SK-N-SH (cell line): ENCODE measurements at regions not wholly inside any gene's neighbourhood (a gene's known extent, or its start where the extent isn't known, plus 50 kb on each side); places are given as distances from the start of the nearest gene placed in this dataset.

Experiments used
- CTCF ChIA-PET: fragments of 300-600, 350-600 bp; formaldehyde crosslinking; extraction: SDS; loops from one replicate; lab custom pipeline; 2021; lab: Yijun Ruan, JAX
- POLR2A ChIA-PET: fragments of 350-600 bp; sonication (Branson Sonifier 250); formaldehyde crosslinking; extraction: SDS; loops from one replicate; lab custom pipeline; 2020; ENCODE audit warnings: antibody characterized with exemption, inconsistent platforms; lab: Yijun Ruan, JAX
- DNase-seq: peaks from one replicate; pipeline ENCODE4 v3.0.0; 2012
- H2AFZ ChIP-seq: fragments of 200-600 bp; sonication (generic); 2 replicates; pipeline ENCODE4 v1.8.1; 2016; ENCODE audit warnings: antibody characterized with exemption, mild to moderate bottlenecking, low read depth
- H3F3A ChIP-seq: fragments of 200-600 bp; sonication (generic); replicated peaks from 2 replicates; pipeline ENCODE3; 2016; ENCODE audit warnings: antibody characterized with exemption, mild to moderate bottlenecking; ENCODE audit not compliant: insufficient read depth
- H3K27ac ChIP-seq, 2 experiments: fragments of 200-500 bp in 1 of 2; fragments of 200-600 bp in 1 of 2; sonication (Bioruptor generic) in 1 of 2; sonication (generic), shearing (Covaris generic) in 1 of 2; 2 replicates each; pipeline versions ENCODE4 v1.5.1 to v1.6.1; 2014 to 2016; ENCODE audit warnings: low read depth in 2 of 2, inconsistent platforms in 1 of 2, low read length in 1 of 2, mild to moderate bottlenecking in 1 of 2, mixed read lengths in 1 of 2
- H3K27me3 ChIP-seq: fragments of 200-600 bp; sonication (generic), shearing (Covaris generic); 2 replicates; pipeline ENCODE4 v1.6.1; 2016; ENCODE audit warnings: mixed run types; ENCODE audit not compliant: insufficient read depth
- H3K36me3 ChIP-seq, 2 experiments: fragments of 200-500 bp in 1 of 2; fragments of 200-600 bp in 1 of 2; sonication (Bioruptor generic) in 1 of 2; sonication (generic) in 1 of 2; replicated peaks in 1 of 2; 2 replicates each; pipeline versions ENCODE3 to v1.5.1; 2014 to 2016; ENCODE audit warnings: low read length in 1 of 2, mild to moderate bottlenecking in 1 of 2; ENCODE audit not compliant: insufficient read depth in 2 of 2, control insufficient read depth in 1 of 2
- H3K4me1 ChIP-seq, 2 experiments: fragments of 200-500 bp in 1 of 2; fragments of 200-600 bp in 1 of 2; sonication (Bioruptor generic) in 1 of 2; sonication (generic), shearing (Covaris generic) in 1 of 2; 2 replicates each; pipeline versions ENCODE4 v1.5.1 to v1.6.1; 2014 to 2016; ENCODE audit warnings: low read depth in 1 of 2, low read length in 1 of 2, mixed run types in 1 of 2; ENCODE audit not compliant: insufficient read depth in 2 of 2, control insufficient read depth in 1 of 2
- H3K4me2 ChIP-seq: fragments of 200-600 bp; sonication (generic), shearing (Covaris generic); 2 replicates; pipeline ENCODE4 v1.6.1; 2017; ENCODE audit warnings: mixed run types
- H3K4me3 ChIP-seq, 2 experiments: fragments of 200-500 bp in 1 of 2; fragments of 200-600 bp in 1 of 2; sonication (Bioruptor generic) in 1 of 2; sonication (generic), shearing (Covaris generic) in 1 of 2; 2 replicates each; pipeline versions ENCODE4 v1.5.1 to v1.8.1; 2014 to 2016; ENCODE audit warnings: low read depth in 2 of 2, inconsistent platforms in 1 of 2, low read length in 1 of 2, mild to moderate bottlenecking in 1 of 2, mixed read lengths in 1 of 2, moderate library complexity in 1 of 2
- H3K79me2 ChIP-seq: fragments of 200-600 bp; sonication (generic); 2 replicates; pipeline ENCODE4 v1.8.1; 2017; ENCODE audit warnings: mild to moderate bottlenecking; ENCODE audit not compliant: insufficient read depth
- H3K9ac ChIP-seq: fragments of 200-600 bp; sonication (generic); 2 replicates; pipeline ENCODE4 v1.6.1; 2017; ENCODE audit warnings: mixed run types
- H3K9me2 ChIP-seq: fragments of 200-600 bp; sonication (generic); 2 replicates; pipeline ENCODE4 v1.6.1; 2017; ENCODE audit warnings: mixed run types
- H3K9me3 ChIP-seq: fragments of 200-600 bp; sonication (generic); 2 replicates; pipeline ENCODE4 v1.6.1; 2017; ENCODE audit warnings: mixed run types, mild to moderate bottlenecking, moderate library complexity
- H4K20me1 ChIP-seq: fragments of 200-600 bp; sonication (generic); 2 replicates; pipeline ENCODE4 v1.6.1; 2017; ENCODE audit warnings: mild to moderate bottlenecking, mixed run types; ENCODE audit not compliant: insufficient read depth
- CHD2 ChIP-seq: fragments of 150-350 bp; IDR thresholded peaks from 2 replicates; pipeline ENCODE4 v1.6.1; 2018; ENCODE audit warnings: low read length; ENCODE audit not compliant: partially characterized antibody
- CTCF ChIP-seq: fragments of 200-600 bp; sonication (generic); IDR thresholded peaks from 2 replicates; pipeline ENCODE4 v1.6.1; 2017; ENCODE audit warnings: antibody characterized with exemption, mild to moderate bottlenecking, moderate library complexity
- EP300 ChIP-seq, 2 experiments: IDR thresholded peaks; 2 replicates each; pipeline versions ENCODE4 v1.4.0 to v1.6.1; 2012; ENCODE audit warnings: borderline replicate concordance in 1 of 2, low read depth in 1 of 2, low read length in 1 of 2
- FOXM1 ChIP-seq: IDR thresholded peaks from 2 replicates; pipeline ENCODE4 v1.4.0; 2012; ENCODE audit warnings: low read depth, mild to moderate bottlenecking
- GABPA ChIP-seq: IDR thresholded peaks from 2 replicates; pipeline ENCODE4 v1.4.0; 2012; ENCODE audit warnings: low read depth, mild to moderate bottlenecking
- GATA2 ChIP-seq: sonication (generic); formaldehyde crosslinking; IDR thresholded peaks from 2 replicates; pipeline ENCODE4 v1.5.0; 2020; ENCODE audit warnings: mild to moderate bottlenecking, missing genetic modification reagents
- MAX ChIP-seq: IDR thresholded peaks from 2 replicates; pipeline ENCODE4 v1.4.0; 2012; ENCODE audit warnings: low read depth
- NFIC ChIP-seq: IDR thresholded peaks from 2 replicates; pipeline ENCODE4 v1.4.0; 2012; ENCODE audit warnings: borderline replicate concordance
- NRF1 ChIP-seq: IDR thresholded peaks from 2 replicates; pipeline ENCODE4 v1.6.1; 2012; ENCODE audit warnings: low read depth, mild to moderate bottlenecking, low read length
- PBX3 ChIP-seq: IDR thresholded peaks from 2 replicates; pipeline ENCODE4; 2012
- RCOR1 ChIP-seq: fragments of 150-350 bp; IDR thresholded peaks from 2 replicates; pipeline ENCODE4 v1.6.1; 2017; ENCODE audit warnings: antibody characterized with exemption, low read length
- RFX5 ChIP-seq: IDR thresholded peaks from 2 replicates; pipeline ENCODE4 v1.6.1; 2012; ENCODE audit warnings: mild to moderate bottlenecking, improper control_type of control experiment, low read length
- RXRA ChIP-seq: IDR thresholded peaks from 2 replicates; pipeline ENCODE4 v1.4.0; 2012; ENCODE audit warnings: low read depth, mild to moderate bottlenecking, borderline replicate concordance
- SMC3 ChIP-seq: IDR thresholded peaks from 2 replicates; pipeline ENCODE4 v1.6.1; 2012; ENCODE audit warnings: low read depth, low read length, improper control_type of control experiment
- TAF1 ChIP-seq: IDR thresholded peaks from 2 replicates; pipeline ENCODE4 v1.6.1; 2012; ENCODE audit warnings: low read depth, mild to moderate bottlenecking, low read length, moderate library complexity, borderline replicate concordance
- TCF12 ChIP-seq: IDR thresholded peaks from 2 replicates; pipeline ENCODE4 v1.4.0; 2012
- WGBS: methylation state at CpG from one replicate; pipeline ENCODE4 v1.1.6; 2017; ENCODE audit warnings: low lambda C conversion rate; 5-methylcytosine and 5-hydroxymethylcytosine counted together

- no peak overlapping the region for H3K4me3 ChIP-seq
- no peaks in the 10 kb centered on the region for H3K9me2 ChIP-seq
- no peak overlapping the region for H3K9ac ChIP-seq
- H2AFZ ChIP-seq = no peak overlapping the region
- H3K4me1 ChIP-seq = peaks cover 0 to 8% of the 10 kb centered on the region in 2 experiments; a peak in 1 of 4 replicates
- no peak overlapping the region for H3K27ac ChIP-seq
- POLR2A ChIA-PET = no interaction called here
- no peaks in the 10 kb centered on the region for H3K79me2 ChIP-seq
- H3K36me3 ChIP-seq = no peaks in the 10 kb centered on the region
- TF ChIP-seq MAX (no peak), CHD2 (no peak), FOXM1 (no peak), PBX3 (no peak), RFX5 (no peak), NRF1 (no peak), GABPA (no peak), CTCF (no peak), TAF1 (no peak), GATA2 (no peak), TCF12 (no peak), NFIC (no peak), RCOR1 (no peak), SMC3 (no peak), RXRA (no peak), EP300 (IDR thresholded peaks at IDR 0.05; ENCODE audit: borderline replicate concordance in 1 of 2, low read depth in 1 of 2, low read length in 1 of 2) (no peak)
- no peaks in the 10 kb centered on the region for H4K20me1 ChIP-seq
- H3K9me3 ChIP-seq = no peaks in the 10 kb centered on the region
- H3F3A ChIP-seq = peaks cover 8% of the 10 kb centered on the region
- CTCF ChIA-PET = no interaction called here
- 77% methylated on average over 4 of the region's 4 CpGs for WGBS
- no peaks in the 10 kb centered on the region for H3K27me3 ChIP-seq
- DNase-seq = no peak
- no peak overlapping the region for H3K4me2 ChIP-seq
Observed at GRCh38 chr12:105766029-105766428, 372.7 kb downstream of the NUAK1 start.

- DNase-seq = no peak
- Histone ChIP-seq H3K27ac (no peak overlapping the region), H3K4me1 (no peaks in the 10 kb centered on the region), H3K79me2 (no peaks in the 10 kb centered on the region), H3K4me3 (no peak overlapping the region)
- CTCF ChIA-PET = interaction anchor here (0.7 kb wide), 1 partner anchor 350 kb away, joined by 4 read pairs; no protein-coding TSS in a partner anchor
- POLR2A ChIA-PET = no interaction called here
- TF ChIP-seq PBX3 (no peak), RXRA (no peak)
- TF ChIP-seq, all 33 proteins: peak for 0
- no peak overlapping the region for H2AFZ ChIP-seq
- no peaks in the 10 kb centered on the region for H3K9me3 ChIP-seq
- no peaks in the 10 kb centered on the region for H3K36me3 ChIP-seq
- H4K20me1 ChIP-seq = no peaks in the 10 kb centered on the region
- H3K27me3 ChIP-seq = no peaks in the 10 kb centered on the region
- H3K9me2 ChIP-seq = no peaks in the 10 kb centered on the region
- H3F3A ChIP-seq = no peaks in the 10 kb centered on the region
- WGBS = 50% methylated on average over 2 of the region's 2 CpGs
- no peak overlapping the region for H3K9ac ChIP-seq
- no peak overlapping the region for H3K4me2 ChIP-seq
Observed at GRCh38 chr12:105769486-105769885, 369.3 kb downstream of the NUAK1 start.
